OCI-LY7 (cell line): ENCODE measurements at regions not wholly inside any gene's neighbourhood (a gene's known extent, or its start where the extent isn't known, plus 50 kb on each side); places are given as distances from the start of the nearest gene placed in this dataset.

Experiments
- CTCF ChIP-seq: fragments of 200-600 bp; sonication (generic); conservative IDR thresholded peaks from 2 replicates; pipeline ENCODE4 v1.5.1; 2014; ENCODE audit warnings: mild to moderate bottlenecking, antibody characterized with exemption, low read length, moderate library complexity, mixed read lengths
- EZH2phosphoT487 ChIP-seq: fragments of 200-600 bp; sonication (generic); IDR thresholded peaks from 2 replicates; pipeline ENCODE4 v1.6.1; 2018; ENCODE audit warnings: low read depth, borderline replicate concordance, mild to moderate bottlenecking, mixed run types, antibody characterized with exemption, low read length, moderate library complexity, mixed read lengths

GRCh38 chr2:57022496-57022895, 838.7 kb downstream of the CCDC85A start:
- TF ChIP-seq CTCF (no peak), EZH2phosphoT487 (no peak)
